ENCODE measurements at regions not wholly inside any gene's neighbourhood (a gene's known extent, or its start where the extent isn't known, plus 50 kb on each side); places are given as distances from the start of the nearest gene placed in this dataset.
A peak's percentile ranks its signal among the peaks of the same experiment; 100 is the strongest.

- no peak for TF ChIP-seq CTCF (IDR thresholded peaks at IDR 0.05)
- H3K4me1 Mint-ChIP-seq (ENCODE audit: unreplicated experiment), result peaks cover 2% of the 10 kb centered on the region
- peak; percentile 25 for DNase-seq (ENCODE audit: extremely low spot score, unreplicated experiment)
- no peak overlapping the region for H3K27ac Mint-ChIP-seq (ENCODE audit: unreplicated experiment)
- H3K4me3 Mint-ChIP-seq (ENCODE audit: unreplicated experiment), result no peak overlapping the region
- no peaks in the 10 kb centered on the region for H3K36me3 Mint-ChIP-seq (ENCODE audit: unreplicated experiment)
- H3K9me3 Mint-ChIP-seq (ENCODE audit: unreplicated experiment), result no peaks in the 10 kb centered on the region
- peaks cover 17% of the 10 kb centered on the region for H3K27me3 Mint-ChIP-seq (ENCODE audit: unreplicated experiment)
Measured at GRCh38 chr10:78650122-78650521, 418.6 kb upstream of the ZMIZ1 start.

- H3K4me1 Mint-ChIP-seq (ENCODE audit: unreplicated experiment), result peaks cover 2% of the 10 kb centered on the region
- H3K4me3 Mint-ChIP-seq (ENCODE audit: unreplicated experiment), result no peak overlapping the region
- H3K9me3 Mint-ChIP-seq (ENCODE audit: unreplicated experiment), result no peaks in the 10 kb centered on the region
- no peaks in the 10 kb centered on the region for H3K36me3 Mint-ChIP-seq (ENCODE audit: unreplicated experiment)
- peak; percentile 15 for DNase-seq (ENCODE audit: extremely low spot score, unreplicated experiment)
- TF ChIP-seq CTCF (IDR thresholded peaks at IDR 0.05), result no peak
- H3K27me3 Mint-ChIP-seq (ENCODE audit: unreplicated experiment), result peaks cover 15% of the 10 kb centered on the region
- H3K27ac Mint-ChIP-seq (ENCODE audit: unreplicated experiment), result no peak overlapping the region
Measured at GRCh38 chr10:78651287-78651686, 417.5 kb upstream of the ZMIZ1 start.

GRCh38 chr10:78653555-78653954 lies 415.2 kb upstream of the ZMIZ1 start:
- peaks cover under 1% of the 10 kb centered on the region for H3K4me1 Mint-ChIP-seq (ENCODE audit: unreplicated experiment)
- H3K9me3 Mint-ChIP-seq (ENCODE audit: unreplicated experiment), result no peaks in the 10 kb centered on the region
- no peak for TF ChIP-seq CTCF (IDR thresholded peaks at IDR 0.05)
- peak; percentile 11 for DNase-seq (ENCODE audit: extremely low spot score, unreplicated experiment)
- no peak overlapping the region for H3K27ac Mint-ChIP-seq (ENCODE audit: unreplicated experiment)
- H3K27me3 Mint-ChIP-seq (ENCODE audit: unreplicated experiment), result peaks cover 1% of the 10 kb centered on the region
- H3K4me3 Mint-ChIP-seq (ENCODE audit: unreplicated experiment), result no peak overlapping the region
- H3K36me3 Mint-ChIP-seq (ENCODE audit: unreplicated experiment), result no peaks in the 10 kb centered on the region

- TF ChIP-seq CTCF (IDR thresholded peaks at IDR 0.05), result no peak
- H3K4me1 Mint-ChIP-seq (ENCODE audit: unreplicated experiment), result no peaks in the 10 kb centered on the region
- H3K9me3 Mint-ChIP-seq (ENCODE audit: unreplicated experiment), result no peaks in the 10 kb centered on the region
- H3K36me3 Mint-ChIP-seq (ENCODE audit: unreplicated experiment), result no peaks in the 10 kb centered on the region
- no peak overlapping the region for H3K4me3 Mint-ChIP-seq (ENCODE audit: unreplicated experiment)
- H3K27me3 Mint-ChIP-seq (ENCODE audit: unreplicated experiment), result peaks cover 2% of the 10 kb centered on the region
- peak; percentile 48 for DNase-seq (ENCODE audit: extremely low spot score, unreplicated experiment)
- no peak overlapping the region for H3K27ac Mint-ChIP-seq (ENCODE audit: unreplicated experiment)
Measured at GRCh38 chr10:78654047-78654590, 414.6 kb upstream of the ZMIZ1 start.

- DNase-seq (ENCODE audit: extremely low spot score, unreplicated experiment), result no peak
- peaks cover 10% of the 10 kb centered on the region for H3K27me3 Mint-ChIP-seq (ENCODE audit: unreplicated experiment)
- H3K4me3 Mint-ChIP-seq (ENCODE audit: unreplicated experiment), result no peak overlapping the region
- no peaks in the 10 kb centered on the region for H3K4me1 Mint-ChIP-seq (ENCODE audit: unreplicated experiment)
- H3K36me3 Mint-ChIP-seq (ENCODE audit: unreplicated experiment), result no peaks in the 10 kb centered on the region
- no peaks in the 10 kb centered on the region for H3K9me3 Mint-ChIP-seq (ENCODE audit: unreplicated experiment)
- no peak overlapping the region for H3K27ac Mint-ChIP-seq (ENCODE audit: unreplicated experiment)
- no peak for TF ChIP-seq CTCF (IDR thresholded peaks at IDR 0.05)
Measured at GRCh38 chr10:78655979-78656378, 412.8 kb upstream of the ZMIZ1 start.
